ENCODE measurements at regions not wholly inside any gene's neighbourhood (a gene's known extent, or its start where the extent isn't known, plus 50 kb on each side); places are given as distances from the start of the nearest gene placed in this dataset.

GRCh38 chr21:35265170-35265877 lies 216.2 kb upstream of the RUNX1 start:
- no peak for TF ChIP-seq CTCF (IDR thresholded peaks at IDR 0.05)

GRCh38 chr21:35259457-35259856 lies 210.4 kb upstream of the RUNX1 start:
- no peak for TF ChIP-seq CTCF (IDR thresholded peaks at IDR 0.05)

GRCh38 chr21:35258521-35258920 lies 209.4 kb upstream of the RUNX1 start:
- no peak for TF ChIP-seq CTCF (IDR thresholded peaks at IDR 0.05)

- TF ChIP-seq CTCF (IDR thresholded peaks at IDR 0.05): no peak
Observed at GRCh38 chr21:35257413-35257812, 208.3 kb upstream of the RUNX1 start.

GRCh38 chr21:35256468-35256988 lies 207.4 kb upstream of the RUNX1 start:
- no peak for TF ChIP-seq CTCF (IDR thresholded peaks at IDR 0.05)

GRCh38 chr21:35254765-35255138 lies 205.7 kb upstream of the RUNX1 start:
- no peak for TF ChIP-seq CTCF (IDR thresholded peaks at IDR 0.05)

GRCh38 chr21:35254006-35254764 lies 205.1 kb upstream of the RUNX1 start:
- no peak for TF ChIP-seq CTCF (IDR thresholded peaks at IDR 0.05)
